ENCODE measurements at regions not wholly inside any gene's neighbourhood (a gene's known extent, or its start where the extent isn't known, plus 50 kb on each side); places are given as distances from the start of the nearest gene placed in this dataset.
A peak's percentile ranks its signal among the peaks of the same experiment; 100 is the strongest.

DNA sequence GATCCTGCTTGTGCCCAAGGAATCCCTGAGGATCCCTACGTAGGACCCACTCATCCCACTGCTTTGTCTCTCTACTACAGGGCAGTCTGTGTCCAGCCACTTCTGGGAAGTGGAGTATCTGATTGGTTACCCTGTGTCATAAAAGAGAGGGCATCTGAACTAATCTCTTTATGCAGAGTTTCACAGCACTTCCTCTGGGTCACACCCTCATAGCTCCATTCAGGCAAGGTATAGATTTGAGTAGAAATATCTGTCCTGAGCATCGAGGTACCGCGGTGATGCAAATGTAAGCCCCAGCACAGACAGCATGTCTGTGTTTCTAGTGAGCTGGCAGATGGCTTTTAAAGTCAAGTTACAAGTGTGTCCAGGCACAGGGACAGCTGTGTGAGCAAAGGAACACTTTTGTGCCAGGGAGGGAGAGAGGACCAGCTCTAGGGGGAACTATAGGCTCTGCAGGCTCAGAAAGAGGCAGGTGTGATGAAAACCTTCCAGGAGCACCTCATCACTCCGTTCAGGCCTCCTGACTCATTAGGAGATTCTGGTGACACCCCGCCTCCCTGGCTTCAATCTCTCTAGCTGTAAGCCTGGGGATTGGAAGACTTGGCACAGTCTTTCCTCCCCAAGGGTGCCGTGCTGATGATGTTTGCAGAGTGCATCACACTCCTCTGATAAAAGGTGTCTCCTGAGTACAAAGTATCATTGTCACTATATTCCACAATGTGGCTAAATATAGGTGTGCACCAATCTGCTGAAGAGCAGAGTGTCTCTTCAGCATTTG lies 84.3 kb upstream of the UBL3 start:
- H3K27me3 Mint-ChIP-seq = no peaks in the 10 kb centered on the region
- peak; percentile 47 for DNase-seq
- no peaks in the 10 kb centered on the region for H3K36me3 Mint-ChIP-seq (ENCODE audit: low read depth)
- H3K4me1 Mint-ChIP-seq (ENCODE audit: low read depth) = peaks cover 43% of the 10 kb centered on the region
- H3K27ac Mint-ChIP-seq = peak overlapping the region; percentile 90
- no peaks in the 10 kb centered on the region for H3K9me3 Mint-ChIP-seq
- peak overlapping the region; percentile 21 for H3K4me3 Mint-ChIP-seq

GRCh38 chr13:29933401-29933800 lies 83.0 kb upstream of the UBL3 start:
- Mint-ChIP-seq H3K36me3 (ENCODE audit: low read depth) (no peaks in the 10 kb centered on the region), H3K4me1 (ENCODE audit: low read depth) (peaks cover 42% of the 10 kb centered on the region), H3K4me3 (no peak overlapping the region), H3K27ac (no peak overlapping the region), H3K9me3 (no peaks in the 10 kb centered on the region), H3K27me3 (no peaks in the 10 kb centered on the region)
- DNase-seq = no peak

- DNase-seq = no peak
- no peaks in the 10 kb centered on the region for H3K27me3 Mint-ChIP-seq
- no peak overlapping the region for H3K27ac Mint-ChIP-seq
- H3K36me3 Mint-ChIP-seq (ENCODE audit: low read depth) = no peaks in the 10 kb centered on the region
- H3K4me1 Mint-ChIP-seq (ENCODE audit: low read depth) = peaks cover 25% of the 10 kb centered on the region
- H3K4me3 Mint-ChIP-seq = no peak overlapping the region
- H3K9me3 Mint-ChIP-seq = no peaks in the 10 kb centered on the region
Measured at GRCh38 chr13:29931696-29932095, 81.3 kb upstream of the UBL3 start.

- no peak for DNase-seq
- no peak overlapping the region for H3K27ac Mint-ChIP-seq
- no peaks in the 10 kb centered on the region for H3K27me3 Mint-ChIP-seq
- no peaks in the 10 kb centered on the region for H3K36me3 Mint-ChIP-seq (ENCODE audit: low read depth)
- peaks cover 12% of the 10 kb centered on the region for H3K4me1 Mint-ChIP-seq (ENCODE audit: low read depth)
- no peaks in the 10 kb centered on the region for H3K9me3 Mint-ChIP-seq
- no peak overlapping the region for H3K4me3 Mint-ChIP-seq
Measured at GRCh38 chr13:29929062-29929847, 78.8 kb upstream of the UBL3 start.

GRCh38 chr13:29926098-29926476 lies 75.7 kb upstream of the UBL3 start:
- H3K27ac Mint-ChIP-seq = no peak overlapping the region

DNA sequence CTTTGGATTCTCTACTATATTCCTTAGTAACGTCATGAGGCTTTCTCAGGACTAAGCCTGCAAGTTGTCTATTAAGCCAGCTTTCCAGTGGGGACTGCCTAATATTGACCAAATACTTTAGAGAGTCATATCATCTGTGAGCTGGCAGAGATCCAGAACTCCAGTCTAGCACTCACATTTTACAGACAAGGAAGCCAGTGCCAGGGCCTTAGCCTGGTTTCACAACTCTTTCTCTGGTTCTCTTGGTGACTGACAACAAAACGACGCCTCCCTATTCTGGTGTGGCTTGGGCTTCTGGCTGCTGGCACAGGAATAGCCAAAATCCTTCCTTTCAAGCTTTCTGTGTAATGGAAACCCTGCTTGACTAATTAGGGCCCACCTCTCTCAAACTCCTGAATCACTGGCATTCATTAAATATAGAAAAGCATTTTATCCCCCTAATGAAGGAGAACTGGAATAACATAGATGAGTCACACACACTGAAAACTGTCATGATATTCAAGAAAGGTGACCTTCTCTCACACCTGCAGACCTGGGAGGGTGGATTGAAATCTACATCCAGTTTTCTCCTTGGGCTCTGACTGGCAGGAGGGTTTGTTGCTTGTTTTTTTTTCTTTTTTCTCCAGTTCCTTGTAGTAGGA lies 75.2 kb upstream of the UBL3 start:
- Mint-ChIP-seq H3K27ac (no peak overlapping the region), H3K9me3 (no peaks in the 10 kb centered on the region), H3K36me3 (ENCODE audit: low read depth) (no peaks in the 10 kb centered on the region), H3K4me1 (ENCODE audit: low read depth) (peaks cover 30% of the 10 kb centered on the region), H3K4me3 (no peak overlapping the region), H3K27me3 (no peaks in the 10 kb centered on the region)
- DNase-seq = no peak

More at GRCh38 chr13:29926098-29926476, 75.7 kb upstream of the UBL3 start:
- peaks cover 30% of the 10 kb centered on the region for H3K4me1 Mint-ChIP-seq (ENCODE audit: low read depth)
- no peak overlapping the region for H3K4me3 Mint-ChIP-seq
- no peak for DNase-seq
- no peaks in the 10 kb centered on the region for H3K27me3 Mint-ChIP-seq
- no peaks in the 10 kb centered on the region for H3K36me3 Mint-ChIP-seq (ENCODE audit: low read depth)
- H3K9me3 Mint-ChIP-seq = no peaks in the 10 kb centered on the region

- no peaks in the 10 kb centered on the region for H3K27me3 Mint-ChIP-seq
- H3K9me3 Mint-ChIP-seq = no peaks in the 10 kb centered on the region
- H3K36me3 Mint-ChIP-seq (ENCODE audit: low read depth) = no peaks in the 10 kb centered on the region
- peaks cover 30% of the 10 kb centered on the region for H3K4me1 Mint-ChIP-seq (ENCODE audit: low read depth)
- no peak overlapping the region for H3K27ac Mint-ChIP-seq
- H3K4me3 Mint-ChIP-seq = no peak overlapping the region
- no peak for DNase-seq
Measured at GRCh38 chr13:29924482-29925350, 74.3 kb upstream of the UBL3 start.

- Mint-ChIP-seq H3K36me3 (ENCODE audit: low read depth) (no peaks in the 10 kb centered on the region), H3K9me3 (no peaks in the 10 kb centered on the region), H3K4me1 (ENCODE audit: low read depth) (peaks cover 30% of the 10 kb centered on the region), H3K4me3 (no peak overlapping the region), H3K27ac (peak overlapping the region; percentile 60), H3K27me3 (no peaks in the 10 kb centered on the region)
- DNase-seq = peak; percentile 77
Measured at GRCh38 chr13:29923554-29924481, 73.4 kb upstream of the UBL3 start.

- no peaks in the 10 kb centered on the region for H3K9me3 Mint-ChIP-seq
- H3K4me1 Mint-ChIP-seq (ENCODE audit: low read depth) = peaks cover 32% of the 10 kb centered on the region
- no peak overlapping the region for H3K27ac Mint-ChIP-seq
- no peak overlapping the region for H3K4me3 Mint-ChIP-seq
- H3K36me3 Mint-ChIP-seq (ENCODE audit: low read depth) = no peaks in the 10 kb centered on the region
- DNase-seq = no peak
- H3K27me3 Mint-ChIP-seq = no peaks in the 10 kb centered on the region
Measured at GRCh38 chr13:29922896-29923295, 72.5 kb upstream of the UBL3 start.

- Mint-ChIP-seq H3K4me3 (no peak overlapping the region), H3K27ac (no peak overlapping the region), H3K36me3 (ENCODE audit: low read depth) (no peaks in the 10 kb centered on the region), H3K27me3 (no peaks in the 10 kb centered on the region), H3K9me3 (no peaks in the 10 kb centered on the region), H3K4me1 (ENCODE audit: low read depth) (peaks cover 32% of the 10 kb centered on the region)
- no peak for DNase-seq
Measured at GRCh38 chr13:29922281-29922821, 71.9 kb upstream of the UBL3 start.

- no peak for DNase-seq
- Mint-ChIP-seq H3K4me3 (no peak overlapping the region), H3K9me3 (no peaks in the 10 kb centered on the region), H3K27me3 (no peaks in the 10 kb centered on the region), H3K27ac (no peak overlapping the region), H3K4me1 (ENCODE audit: low read depth) (peaks cover 32% of the 10 kb centered on the region), H3K36me3 (ENCODE audit: low read depth) (no peaks in the 10 kb centered on the region)
Measured at GRCh38 chr13:29921542-29921941, 71.1 kb upstream of the UBL3 start.

DNA sequence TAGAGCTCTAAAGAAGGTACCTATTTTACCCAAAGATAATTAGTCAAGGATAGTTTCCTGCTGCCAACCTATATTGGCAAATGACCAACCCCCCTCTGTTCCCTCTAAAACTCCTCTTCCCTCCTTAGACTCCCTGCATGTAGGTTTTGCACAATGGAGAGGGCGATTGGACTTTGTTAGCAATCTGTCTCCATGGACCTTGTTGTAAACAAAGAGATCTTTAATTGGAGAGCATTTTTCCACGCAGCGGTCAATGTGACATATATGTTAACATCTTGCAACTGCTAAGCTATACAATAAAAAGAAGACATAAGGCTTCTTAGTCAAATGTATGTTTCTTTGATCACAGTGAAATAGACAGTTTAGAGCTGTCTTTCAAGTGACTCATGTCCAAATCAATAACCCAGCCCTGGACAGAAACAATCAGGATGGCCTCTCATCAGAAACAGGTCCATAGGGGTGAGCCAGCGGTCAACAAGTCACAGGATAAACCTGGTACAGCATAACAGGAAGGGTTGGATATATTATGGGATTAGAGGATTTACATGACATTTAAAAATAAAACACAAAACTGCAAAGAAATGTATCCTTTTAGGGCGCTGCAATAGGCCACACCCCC lies 69.7 kb upstream of the UBL3 start:
- no peaks in the 10 kb centered on the region for H3K9me3 Mint-ChIP-seq
- H3K4me3 Mint-ChIP-seq = no peak overlapping the region
- no peak for DNase-seq
- no peaks in the 10 kb centered on the region for H3K27me3 Mint-ChIP-seq
- H3K27ac Mint-ChIP-seq = no peak overlapping the region
- peaks cover 24% of the 10 kb centered on the region for H3K4me1 Mint-ChIP-seq (ENCODE audit: low read depth)
- H3K36me3 Mint-ChIP-seq (ENCODE audit: low read depth) = no peaks in the 10 kb centered on the region

GRCh38 chr13:29918845-29919244 lies 68.4 kb upstream of the UBL3 start:
- Mint-ChIP-seq H3K4me1 (ENCODE audit: low read depth) (peaks cover 16% of the 10 kb centered on the region), H3K9me3 (no peaks in the 10 kb centered on the region), H3K4me3 (no peak overlapping the region), H3K27ac (no peak overlapping the region), H3K36me3 (ENCODE audit: low read depth) (no peaks in the 10 kb centered on the region), H3K27me3 (no peaks in the 10 kb centered on the region)
- DNase-seq = no peak

Data from activated T-cell treated with anti-CD3 and anti-CD28 coated beads, Interleukin-2, amount 50 U/mL, for 24 hours (primary cell).